NCI-H1092 (cell line): ENCODE measurements at regions not wholly inside any gene's neighbourhood (a gene's known extent, or its start where the extent isn't known, plus 50 kb on each side); places are given as distances from the start of the nearest gene placed in this dataset.
A peak's percentile ranks its signal among the peaks of the same experiment; 100 is the strongest.

Source experiments
- DNase-seq: peaks from one replicate; lab custom pipeline; 2025; lab: John Stamatoyannopoulos, UW

- no peak for DNase-seq
Measured at GRCh38 chr20:20877079-20877478, 164.6 kb upstream of the RALGAPA2 start.

- no peak for DNase-seq
Measured at GRCh38 chr20:20875716-20876115, 163.3 kb upstream of the RALGAPA2 start.

GRCh38 chr20:20872428-20872827 is 160.0 kb upstream of the RALGAPA2 start:
- DNase-seq = no peak

GRCh38 chr20:20869161-20869775 is 156.8 kb upstream of the RALGAPA2 start:
- DNase-seq = no peak

- peak; percentile 52 for DNase-seq
Measured at GRCh38 chr20:20864351-20865096, 152.1 kb upstream of the RALGAPA2 start.

- DNase-seq = peak; percentile 92
Measured at GRCh38 chr20:20860078-20860806, 147.8 kb upstream of the RALGAPA2 start.

GRCh38 chr20:20859510-20859909 is 147.1 kb upstream of the RALGAPA2 start:
- DNase-seq = no peak

- DNase-seq = no peak
Measured at GRCh38 chr20:20856956-20857355, 144.5 kb upstream of the RALGAPA2 start.

GRCh38 chr20:20856306-20856705 is 143.9 kb upstream of the RALGAPA2 start:
- DNase-seq = no peak

- no peak for DNase-seq
Measured at GRCh38 chr20:20851385-20851784, 138.9 kb upstream of the RALGAPA2 start.

- no peak for DNase-seq
Measured at GRCh38 chr20:20850407-20850806, 138.0 kb upstream of the RALGAPA2 start.

- DNase-seq = no peak
Measured at GRCh38 chr20:20849161-20849560, 136.7 kb upstream of the RALGAPA2 start.

GRCh38 chr20:20847814-20848213 is 135.4 kb upstream of the RALGAPA2 start:
- DNase-seq = no peak

- DNase-seq = no peak
Measured at GRCh38 chr20:20843982-20844381, 131.5 kb upstream of the RALGAPA2 start.

GRCh38 chr20:20839771-20840170 is 127.3 kb upstream of the RALGAPA2 start:
- no peak for DNase-seq

GRCh38 chr20:20837574-20838021 is 125.2 kb upstream of the RALGAPA2 start:
- peak; percentile 24 for DNase-seq

GRCh38 chr20:20836836-20837235 is 124.4 kb upstream of the RALGAPA2 start:
- DNase-seq = no peak

- no peak for DNase-seq
Measured at GRCh38 chr20:20835897-20836296, 123.5 kb upstream of the RALGAPA2 start.

GRCh38 chr20:20834008-20834407 is 121.6 kb upstream of the RALGAPA2 start:
- no peak for DNase-seq

- DNase-seq = no peak
Measured at GRCh38 chr20:20832715-20833114, 120.3 kb upstream of the RALGAPA2 start.

- no peak for DNase-seq
Measured at GRCh38 chr20:20831794-20832193, 119.3 kb upstream of the RALGAPA2 start.

GRCh38 chr20:20829681-20830080 is 117.2 kb upstream of the RALGAPA2 start:
- DNase-seq = no peak

GRCh38 chr20:20827992-20828597 is 115.7 kb upstream of the RALGAPA2 start:
- DNase-seq = no peak
